ENCODE measurements at regions not wholly inside any gene's neighbourhood (a gene's known extent, or its start where the extent isn't known, plus 50 kb on each side); places are given as distances from the start of the nearest gene placed in this dataset.

GRCh38 chr5:163259495-163259894 is 177.9 kb upstream of the CCNG1 start:
- TF ChIP-seq EZH2 (IDR thresholded peaks at IDR 0.05; ENCODE audit: borderline replicate concordance, low read depth, low read length, severe bottlenecking), result no peak
- no peak for TF ChIP-seq MAX (IDR thresholded peaks at IDR 0.05; ENCODE audit: insufficient read depth, insufficient read length)
- no peak for TF ChIP-seq GATA2 (IDR thresholded peaks at IDR 0.05; ENCODE audit: insufficient read depth, insufficient read length, low read depth, low read length)
- no peak for TF ChIP-seq CTCF (IDR thresholded peaks at IDR 0.05; ENCODE audit: extremely low read depth in 1 of 2, insufficient read depth in 1 of 2, low read depth in 1 of 2, low read length in 2 of 2)
- Histone ChIP-seq H3K27me3 (ENCODE audit: control insufficient read depth in 2 of 2, insufficient read depth in 2 of 2, low read length in 2 of 2) (no peaks in the 10 kb centered on the region), H4K20me1 (replicated peaks; ENCODE audit: control insufficient read depth, extremely low read depth, insufficient read depth, low read length) (no peaks in the 10 kb centered on the region), H3K9me1 (replicated peaks; ENCODE audit: control insufficient read depth, extremely low read depth, insufficient read depth, low read length) (no peaks in the 10 kb centered on the region), H3K4me2 (ENCODE audit: insufficient read depth, low read length) (no peak overlapping the region), H3K9me3 (replicated peaks; ENCODE audit: control insufficient read depth, insufficient read depth, low read length) (no peaks in the 10 kb centered on the region), H3K27ac (ENCODE audit: insufficient read depth, low read depth, low read length) (no peak overlapping the region), H3K79me2 (ENCODE audit: control insufficient read depth, insufficient read depth, low read length) (no peaks in the 10 kb centered on the region), H3K9ac (replicated peaks; ENCODE audit: extremely low read depth, insufficient read depth, low read length) (no peak overlapping the region), H3K4me3 (replicated peaks in 1 of 3; ENCODE audit: insufficient read depth in 1 of 3, low read depth in 1 of 3, low read length in 3 of 3) (no peak overlapping the region), H3K36me3 (ENCODE audit: control insufficient read depth in 2 of 2, extremely low read depth in 1 of 2, insufficient read depth in 2 of 2, low read length in 2 of 2) (no peaks in the 10 kb centered on the region), H3K4me1 (ENCODE audit: control insufficient read depth, extremely low read depth, insufficient read depth, low read length) (peaks cover 6% of the 10 kb centered on the region), H2AFZ (ENCODE audit: low read depth, low read length) (no peak overlapping the region)
- dilution Hi-C loops (cut with MboI; ENCODE audit: extremely low pct_ligation_motif_present, low sequenced_read_pairs), result no loop called here
- FAIRE-seq (no peak), DNase-seq (ENCODE audit: low read depth, low spot score) (no peak)
- ChIA-PET CTCF (no interaction called here), POLR2A (no interaction called here)
- intact Hi-C loops (cut with micrococcal nuclease), result no loop called here
- no TSS peak for BruUV-seq (replicated peaks)

GRCh38 chr5:163260471-163260870 is 176.9 kb upstream of the CCNG1 start:
- Histone ChIP-seq H3K4me3 (replicated peaks in 1 of 3; ENCODE audit: insufficient read depth in 1 of 3, low read depth in 1 of 3, low read length in 3 of 3) (no peak overlapping the region), H3K4me2 (ENCODE audit: insufficient read depth, low read length) (no peak overlapping the region), H3K9ac (replicated peaks; ENCODE audit: extremely low read depth, insufficient read depth, low read length) (no peak overlapping the region), H3K27ac (ENCODE audit: insufficient read depth, low read depth, low read length) (no peak overlapping the region), H3K27me3 (ENCODE audit: control insufficient read depth in 2 of 2, insufficient read depth in 2 of 2, low read length in 2 of 2) (no peaks in the 10 kb centered on the region), H3K9me1 (replicated peaks; ENCODE audit: control insufficient read depth, extremely low read depth, insufficient read depth, low read length) (no peaks in the 10 kb centered on the region), H3K36me3 (ENCODE audit: control insufficient read depth in 2 of 2, extremely low read depth in 1 of 2, insufficient read depth in 2 of 2, low read length in 2 of 2) (no peaks in the 10 kb centered on the region), H3K4me1 (ENCODE audit: control insufficient read depth, extremely low read depth, insufficient read depth, low read length) (peaks cover 6% of the 10 kb centered on the region), H4K20me1 (replicated peaks; ENCODE audit: control insufficient read depth, extremely low read depth, insufficient read depth, low read length) (no peaks in the 10 kb centered on the region), H2AFZ (ENCODE audit: low read depth, low read length) (no peak overlapping the region), H3K79me2 (ENCODE audit: control insufficient read depth, insufficient read depth, low read length) (no peaks in the 10 kb centered on the region), H3K9me3 (replicated peaks; ENCODE audit: control insufficient read depth, insufficient read depth, low read length) (no peaks in the 10 kb centered on the region)
- TF ChIP-seq MYC (IDR thresholded peaks at IDR 0.05; ENCODE audit: low read depth, low read length) (no peak), FOS (IDR thresholded peaks at IDR 0.05; ENCODE audit: borderline replicate concordance, insufficient read depth, low read length) (no peak), CTCF (IDR thresholded peaks at IDR 0.05; ENCODE audit: extremely low read depth in 1 of 2, insufficient read depth in 1 of 2, low read depth in 1 of 2, low read length in 2 of 2) (no peak), GATA2 (IDR thresholded peaks at IDR 0.05; ENCODE audit: insufficient read depth, insufficient read length, low read depth, low read length) (no peak), EZH2 (IDR thresholded peaks at IDR 0.05; ENCODE audit: borderline replicate concordance, low read depth, low read length, severe bottlenecking) (no peak), POLR2AphosphoS5 (IDR thresholded peaks at IDR 0.05; ENCODE audit: insufficient read depth, low read depth, low read length) (no peak), JUN (IDR thresholded peaks at IDR 0.05; ENCODE audit: borderline replicate concordance, insufficient read depth, insufficient read length, low read depth) (no peak), POLR2A (IDR thresholded peaks at IDR 0.05; ENCODE audit: low read depth, low read length) (no peak), MAX (IDR thresholded peaks at IDR 0.05; ENCODE audit: insufficient read depth, insufficient read length) (no peak)
- no TSS peak for BruUV-seq (replicated peaks)
- POLR2A ChIA-PET, result no interaction called here
- CTCF ChIA-PET, result no interaction called here
- FAIRE-seq, result no peak
- no peak for DNase-seq (ENCODE audit: low read depth, low spot score)
- intact Hi-C loops (cut with micrococcal nuclease), result no loop called here
- dilution Hi-C loops (cut with MboI; ENCODE audit: extremely low pct_ligation_motif_present, low sequenced_read_pairs), result no loop called here

Data from endothelial cell of umbilical vein (primary cell).